ENCODE measurements at regions not wholly inside any gene's neighbourhood (a gene's known extent, or its start where the extent isn't known, plus 50 kb on each side); places are given as distances from the start of the nearest gene placed in this dataset.

DNA sequence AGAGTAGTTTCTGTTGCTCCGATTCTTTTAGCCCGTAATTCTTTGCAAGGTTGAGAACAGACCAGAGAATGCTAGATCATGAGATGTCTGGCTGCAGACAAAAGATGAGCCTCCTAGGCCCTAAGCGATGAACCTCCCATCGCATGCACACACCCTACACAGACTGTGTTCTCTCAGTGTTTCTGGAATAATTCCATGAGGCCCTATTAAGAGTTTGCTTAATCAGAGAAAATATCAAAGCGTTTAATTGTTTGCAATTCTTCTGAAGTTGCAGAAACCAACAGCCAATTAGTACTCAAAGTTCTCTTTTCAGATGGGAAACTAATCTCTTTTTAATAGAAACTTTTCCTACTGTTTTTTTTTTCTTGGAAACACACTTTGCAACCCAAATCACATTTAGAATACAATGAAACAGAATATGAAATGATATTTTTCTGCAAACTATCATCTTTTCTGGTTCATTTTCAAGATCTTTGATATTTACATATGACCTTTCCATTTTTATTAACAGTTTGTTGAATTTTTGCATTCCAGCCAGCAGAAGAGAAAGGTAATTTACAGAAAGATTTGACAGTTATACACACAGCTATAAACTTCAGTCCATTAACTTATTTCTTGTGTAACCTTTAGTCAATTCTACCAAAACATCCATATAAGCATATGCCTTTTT is 1525.6 kb downstream of the ARAP2 start:
- no peak for DNase-seq (ENCODE audit: missing footprints)
- no peak for ATAC-seq
- intact Hi-C loops (cut with DNase I): no loop called here

DNA sequence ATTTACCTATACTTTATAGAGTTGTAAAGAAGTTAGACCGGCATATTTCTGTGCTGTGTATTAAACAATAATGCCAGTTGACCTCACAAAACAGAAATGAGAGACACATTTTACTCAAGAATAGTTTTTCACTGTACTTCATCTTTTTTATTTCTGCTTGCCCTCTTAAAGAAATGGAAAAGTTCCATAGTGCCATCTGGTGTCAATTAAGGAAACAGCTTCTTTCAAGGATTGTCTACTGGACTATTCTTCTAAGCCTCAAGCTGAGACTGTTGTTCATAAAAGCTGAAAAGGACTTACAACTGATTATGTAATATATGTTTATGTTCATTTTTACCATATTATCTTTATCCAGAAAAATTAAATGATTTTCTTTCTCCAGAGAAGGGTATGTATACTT is 1523.7 kb downstream of the ARAP2 start:
- no peak for ATAC-seq
- DNase-seq (ENCODE audit: missing footprints): no peak
- intact Hi-C loops (cut with DNase I): no loop called here

DNA sequence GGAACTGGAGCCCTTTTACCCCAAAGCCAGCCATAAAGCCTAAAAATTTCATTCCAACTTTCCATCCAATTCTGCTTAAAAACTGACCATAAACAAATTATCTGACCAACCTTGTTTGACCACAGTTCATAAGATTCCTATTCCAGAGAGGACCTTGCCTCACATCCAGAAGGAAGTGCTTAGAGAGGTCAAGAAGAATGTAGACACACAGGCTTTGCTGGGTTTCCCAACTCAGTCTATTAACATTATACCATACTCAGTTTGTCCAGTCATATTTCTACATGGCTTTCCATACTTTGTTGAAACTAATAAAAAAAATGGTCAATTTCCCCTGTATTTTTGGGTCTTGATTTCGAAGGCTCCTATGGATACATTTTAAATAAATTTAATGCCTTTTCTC is 1522.5 kb downstream of the ARAP2 start:
- ATAC-seq (no peak), DNase-seq (ENCODE audit: missing footprints) (no peak)
- intact Hi-C loops (cut with DNase I): no loop called here

DNA sequence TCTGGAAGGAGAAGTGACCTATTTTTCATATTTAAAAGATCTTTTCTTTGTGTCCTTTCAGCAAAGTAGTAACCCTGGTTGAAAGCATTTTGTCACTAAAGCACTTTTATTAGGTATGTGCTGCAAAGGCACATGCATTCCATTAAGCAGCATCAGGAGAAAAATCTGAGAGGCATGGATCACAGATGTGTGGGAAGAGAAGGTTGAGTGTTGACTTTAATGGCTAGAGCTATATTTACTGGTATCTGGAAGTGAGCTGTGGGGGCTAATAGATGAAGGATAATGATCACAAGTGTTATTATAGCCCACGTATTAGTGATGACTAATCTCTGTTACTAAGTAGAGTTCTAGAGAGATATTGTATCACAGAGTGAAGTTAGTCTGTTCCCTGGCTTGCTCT is 1520.7 kb downstream of the ARAP2 start:
- no peak for DNase-seq (ENCODE audit: missing footprints)
- ATAC-seq: no peak
- intact Hi-C loops (cut with DNase I): no loop called here

DNA sequence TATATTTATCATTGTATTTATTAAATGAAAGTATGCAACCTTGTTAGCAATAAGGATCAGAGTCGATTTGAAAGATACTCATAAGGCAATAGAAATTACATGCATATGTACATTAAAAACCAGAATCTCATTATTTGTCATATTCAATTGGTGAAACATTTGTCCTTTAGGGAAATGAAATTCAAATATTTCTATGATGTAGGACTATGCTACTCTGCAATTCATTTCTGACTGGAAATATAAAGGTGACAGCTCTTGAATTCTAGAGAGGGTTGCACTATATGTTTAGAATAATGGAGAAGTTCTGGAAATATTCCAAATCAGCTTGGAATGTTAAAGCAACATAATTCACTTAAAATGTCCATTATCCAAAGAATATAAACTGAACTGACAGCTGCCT is 1519.8 kb downstream of the ARAP2 start:
- ATAC-seq (no peak), DNase-seq (ENCODE audit: missing footprints) (no peak)
- intact Hi-C loops (cut with DNase I): no loop called here

DNA sequence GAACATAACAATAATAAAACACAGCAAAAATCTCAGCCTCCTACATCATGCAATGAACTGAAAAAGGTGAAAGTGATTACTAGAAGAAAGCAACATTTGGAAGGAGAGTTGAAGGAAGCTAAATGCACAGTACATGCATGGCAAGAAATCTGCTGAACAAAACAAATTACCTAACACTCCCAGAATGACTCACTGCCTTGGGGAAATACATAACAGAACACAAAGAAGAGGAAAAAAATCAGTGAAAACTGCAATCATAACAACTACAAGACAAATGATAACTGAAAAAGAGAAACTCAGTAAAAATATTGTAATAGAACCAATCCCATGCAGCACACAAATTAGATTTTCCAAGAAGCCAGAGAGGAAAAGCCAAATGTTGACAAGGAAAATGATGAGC is 1513.2 kb downstream of the ARAP2 start:
- intact Hi-C loops (cut with DNase I): no loop called here
- DNase-seq (ENCODE audit: missing footprints) (no peak), ATAC-seq (peak; percentile 34)

DNA sequence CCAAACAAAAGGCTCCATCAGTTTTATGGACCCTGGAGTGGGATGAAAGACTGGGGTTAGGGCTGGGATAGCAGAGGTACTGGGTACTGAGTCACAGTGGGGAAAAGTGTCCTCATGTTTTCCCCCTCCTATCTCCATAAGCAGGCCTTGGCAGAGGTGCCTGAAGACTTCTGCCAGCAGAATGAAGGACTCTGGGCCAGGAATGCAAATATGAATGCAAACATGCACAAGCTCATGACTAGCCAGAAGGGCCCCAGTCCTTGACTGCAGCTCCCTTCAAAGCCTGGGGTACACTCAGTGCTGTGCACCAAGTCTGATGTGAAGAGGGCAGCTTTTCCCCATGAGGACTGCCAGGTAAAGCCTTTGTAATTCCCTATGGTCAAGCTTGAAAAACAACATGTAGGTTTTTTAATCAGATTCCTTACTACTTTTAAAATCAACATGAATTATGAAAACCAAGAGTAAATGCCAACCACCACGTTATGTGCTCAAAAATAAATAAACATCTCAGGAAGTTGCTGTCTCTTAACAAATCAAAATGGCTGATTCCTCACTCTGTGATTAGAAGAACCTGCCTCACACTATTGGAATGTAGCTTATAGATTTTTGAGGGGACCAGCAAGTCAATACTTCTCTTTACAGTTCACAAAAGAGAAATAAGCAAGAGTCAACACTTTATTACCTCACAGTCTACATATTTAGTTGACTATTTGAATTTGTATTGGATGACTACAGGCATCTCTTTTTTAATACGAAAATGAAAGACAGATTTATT is 1512.0 kb downstream of the ARAP2 start:
- intact Hi-C loops (cut with DNase I): no loop called here
- ATAC-seq (no peak), DNase-seq (ENCODE audit: missing footprints) (no peak)

DNA sequence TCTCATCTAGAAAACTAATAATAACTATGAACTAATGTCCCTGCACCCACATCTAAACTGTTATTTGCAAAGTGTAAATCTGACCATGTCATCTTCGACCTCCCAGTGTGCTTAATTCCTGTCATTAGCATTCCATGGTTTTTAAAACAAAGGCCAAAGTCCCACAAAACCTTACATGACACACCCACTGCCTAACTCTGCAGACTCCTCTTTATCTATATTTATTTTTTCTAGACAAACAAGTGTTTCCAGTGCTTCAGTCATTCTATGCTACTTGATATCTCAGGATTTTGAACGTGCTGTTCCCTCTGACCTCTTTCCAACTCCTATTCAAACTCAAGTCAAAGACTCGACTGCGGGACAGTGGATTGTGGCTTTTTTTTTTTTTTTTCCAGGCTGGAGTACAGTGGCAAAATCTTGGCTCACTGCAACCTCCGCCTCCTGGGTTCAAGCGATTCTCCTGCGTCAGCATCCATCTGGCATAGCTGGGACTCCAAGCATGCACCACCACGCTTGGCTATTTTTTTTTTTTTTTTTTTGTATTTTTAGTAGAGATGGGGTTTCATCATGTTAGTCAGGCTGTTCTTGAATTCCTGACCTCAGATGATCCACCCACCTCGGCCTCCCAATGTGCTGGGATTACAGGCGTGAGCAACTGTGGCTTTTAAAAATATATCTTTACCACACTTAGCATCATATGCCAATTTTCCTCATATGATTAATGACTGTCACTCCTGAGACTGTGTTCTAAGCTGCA is 1511.0 kb downstream of the ARAP2 start:
- DNase-seq (ENCODE audit: missing footprints) (peak; percentile 30), ATAC-seq (no peak)
- intact Hi-C loops (cut with DNase I): no loop called here

DNA sequence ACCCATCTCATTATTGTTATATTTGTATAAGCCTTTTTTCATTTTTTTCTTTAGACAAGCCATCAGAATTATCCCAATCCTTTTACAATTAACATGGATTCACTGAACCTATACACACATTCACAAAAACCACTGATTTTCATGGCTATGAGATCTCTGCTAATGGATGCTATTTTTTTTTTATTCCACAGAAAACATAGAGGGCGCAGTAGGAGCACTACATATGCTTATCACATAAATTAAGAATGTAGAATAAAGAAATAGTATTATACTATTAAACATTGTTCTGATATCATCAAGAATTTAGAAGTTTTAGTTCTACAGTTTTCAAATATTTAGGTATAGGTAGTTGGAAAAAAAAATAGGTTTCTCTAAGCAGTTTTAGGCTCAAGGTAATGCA is 1477.4 kb downstream of the ARAP2 start:
- intact Hi-C loops (cut with DNase I): no loop called here
- DNase-seq (ENCODE audit: missing footprints) (no peak), ATAC-seq (no peak)

DNA sequence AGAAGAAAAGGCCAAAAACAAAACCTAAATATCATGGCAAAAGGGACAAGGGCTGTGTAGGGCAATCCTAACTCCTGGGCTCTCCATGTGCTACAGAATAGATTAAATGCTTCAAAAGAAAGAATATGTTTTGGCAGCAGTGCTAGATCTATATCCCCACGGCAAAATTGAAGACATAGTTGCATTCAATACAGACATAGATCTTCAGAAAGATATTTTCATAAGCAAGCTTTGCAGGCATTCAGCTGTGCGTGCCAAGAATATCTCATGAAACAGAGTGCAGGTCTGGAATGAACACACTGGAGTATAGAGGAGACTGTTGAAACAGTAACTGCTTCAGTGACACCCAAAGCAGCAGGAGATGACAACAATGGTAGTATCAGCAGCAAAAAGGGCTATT is 1476.9 kb downstream of the ARAP2 start:
- DNase-seq (ENCODE audit: missing footprints) (no peak), ATAC-seq (no peak)
- intact Hi-C loops (cut with DNase I): no loop called here

DNA sequence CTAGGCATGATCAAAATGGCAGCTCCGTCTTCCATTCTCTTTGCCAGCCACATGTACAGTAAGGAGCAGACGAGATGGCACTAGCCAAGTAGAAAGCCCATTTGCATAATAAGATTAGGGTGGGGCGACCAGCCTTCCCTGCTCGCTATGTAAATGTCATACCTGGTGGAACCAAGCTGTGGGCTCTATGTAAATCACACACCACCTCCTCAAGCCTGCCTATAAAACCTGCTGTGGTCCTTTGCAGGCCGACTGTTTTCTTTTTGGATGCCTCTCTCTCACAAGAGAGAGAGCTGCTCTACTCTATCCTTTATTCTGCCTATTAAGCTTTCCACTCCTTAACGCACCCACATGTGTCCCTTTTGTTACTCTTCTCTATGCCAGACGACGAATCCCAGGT is 1472.7 kb downstream of the ARAP2 start:
- ATAC-seq: no peak
- intact Hi-C loops (cut with DNase I): no loop called here
- DNase-seq (ENCODE audit: missing footprints): no peak

DNA sequence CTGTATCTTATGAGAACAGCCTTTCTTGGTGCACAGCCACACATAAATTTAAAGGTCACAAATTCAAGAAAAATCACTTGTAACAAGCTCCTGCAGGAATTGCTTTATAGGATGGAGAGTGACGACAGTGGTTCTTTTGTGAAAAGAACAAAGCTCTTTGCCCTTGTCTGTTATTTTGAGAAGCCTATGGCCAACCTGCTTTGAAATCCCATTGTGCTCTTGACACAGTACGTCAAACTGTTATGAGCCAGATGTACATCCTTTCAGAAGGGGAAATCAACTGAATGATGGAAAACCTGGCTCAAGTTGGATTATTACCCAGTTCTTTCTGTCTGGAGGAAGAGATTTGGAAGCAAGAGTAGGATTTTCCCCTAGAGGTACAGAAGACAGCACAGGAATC is 1454.2 kb downstream of the ARAP2 start:
- DNase-seq (ENCODE audit: missing footprints) (no peak), ATAC-seq (no peak)
- intact Hi-C loops (cut with DNase I): no loop called here

DNA sequence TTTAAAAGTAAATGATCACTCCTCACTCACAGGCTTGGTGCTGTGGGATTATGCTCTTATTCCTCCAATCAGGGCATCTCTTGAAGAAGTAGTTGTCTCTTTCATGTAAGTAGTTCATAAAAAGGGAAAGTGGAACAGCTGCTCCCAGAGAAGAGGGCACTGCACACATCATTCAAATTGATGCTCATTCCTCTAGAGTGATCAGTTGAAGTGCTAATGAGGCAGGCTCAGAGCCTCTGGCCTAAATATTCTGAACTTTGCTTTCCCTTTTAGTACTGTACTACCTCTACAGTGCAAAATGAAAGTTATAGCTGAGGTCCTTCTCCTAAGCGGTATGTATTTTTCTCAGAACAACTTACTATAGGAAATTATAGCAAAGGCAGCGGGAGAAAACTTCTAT is 1453.1 kb downstream of the ARAP2 start:
- no peak for ATAC-seq
- DNase-seq (ENCODE audit: missing footprints): no peak
- intact Hi-C loops (cut with DNase I): no loop called here

DNA sequence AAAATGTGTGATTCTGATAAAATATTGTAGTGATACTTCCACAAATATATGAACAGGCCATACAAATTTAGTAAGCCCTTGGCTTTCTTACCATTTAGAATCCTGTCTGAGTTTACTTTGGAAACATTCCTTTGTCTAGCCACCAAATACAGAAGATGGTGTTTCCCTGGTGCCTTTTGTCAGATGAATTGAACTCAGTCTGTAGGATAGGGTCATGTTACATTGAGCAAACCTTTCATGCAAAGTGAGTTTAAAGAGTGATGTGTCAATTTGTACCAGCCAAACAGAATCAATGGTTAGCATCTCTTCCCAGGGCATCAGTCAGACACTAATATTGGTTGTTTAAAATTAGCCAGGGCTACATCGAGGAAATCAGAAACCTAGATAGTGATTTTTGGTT is 1443.4 kb downstream of the ARAP2 start:
- ATAC-seq: no peak
- no peak for DNase-seq (ENCODE audit: missing footprints)
- intact Hi-C loops (cut with DNase I): no loop called here

DNA sequence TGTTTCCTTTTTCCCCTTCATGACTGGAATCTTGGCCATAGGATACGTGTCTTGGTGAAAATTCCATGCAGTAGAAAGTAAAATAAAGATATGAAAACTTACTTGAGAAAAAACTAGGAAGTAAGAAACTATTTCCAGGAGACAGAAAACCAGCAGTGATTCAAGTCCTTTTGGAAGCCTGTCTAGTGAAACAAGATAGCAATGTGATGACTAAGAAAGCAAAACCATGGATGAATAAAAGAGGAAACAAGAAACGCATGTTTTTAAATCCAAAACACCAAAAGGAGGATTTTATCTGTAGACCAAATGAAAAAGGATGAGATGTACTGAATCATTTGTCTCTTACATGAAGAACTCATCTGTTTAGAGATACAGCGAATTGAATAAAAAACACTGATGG is 1430.0 kb downstream of the ARAP2 start:
- ATAC-seq: no peak
- intact Hi-C loops (cut with DNase I): no loop called here
- DNase-seq (ENCODE audit: missing footprints): no peak

DNA sequence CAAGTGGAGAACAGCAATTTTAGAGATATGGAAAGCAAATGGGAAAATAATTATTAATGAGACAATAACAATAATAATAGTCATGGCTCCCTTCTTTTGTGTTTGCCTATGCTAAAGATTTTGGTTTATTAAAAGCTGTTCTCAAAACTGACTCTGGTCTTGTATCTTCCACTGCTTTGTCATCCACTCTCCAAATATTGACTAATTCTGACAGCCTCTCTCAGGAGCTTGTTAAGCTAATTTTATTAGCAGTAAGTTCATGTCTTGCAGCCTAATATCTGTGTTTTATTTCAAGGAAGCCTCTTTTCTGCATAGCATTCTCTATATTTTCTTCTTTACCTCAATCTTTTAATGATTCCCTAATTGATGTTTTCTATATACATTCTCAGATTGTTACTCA is 1419.8 kb downstream of the ARAP2 start:
- DNase-seq (ENCODE audit: missing footprints) (no peak), ATAC-seq (no peak)
- intact Hi-C loops (cut with DNase I): no loop called here

DNA sequence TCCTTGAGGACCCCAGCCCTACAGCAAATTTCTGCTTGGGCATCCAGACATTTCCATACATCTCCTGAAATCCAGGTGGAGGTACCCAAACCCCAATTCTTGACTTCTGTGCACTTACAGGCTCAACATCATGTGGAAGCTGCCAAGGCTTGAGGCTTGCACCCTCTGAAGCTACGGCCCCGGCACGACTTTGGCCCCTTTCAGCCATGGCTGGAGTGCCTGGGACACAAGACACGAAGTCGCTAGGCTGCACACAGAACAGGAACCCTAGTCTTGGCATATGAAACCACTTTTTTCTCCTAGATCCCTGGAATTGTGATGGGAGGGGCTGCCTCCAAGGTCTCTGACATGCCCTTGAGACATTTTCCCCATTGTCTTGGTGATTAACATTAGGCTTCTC is 1417.7 kb downstream of the ARAP2 start:
- intact Hi-C loops (cut with DNase I): no loop called here

DNA sequence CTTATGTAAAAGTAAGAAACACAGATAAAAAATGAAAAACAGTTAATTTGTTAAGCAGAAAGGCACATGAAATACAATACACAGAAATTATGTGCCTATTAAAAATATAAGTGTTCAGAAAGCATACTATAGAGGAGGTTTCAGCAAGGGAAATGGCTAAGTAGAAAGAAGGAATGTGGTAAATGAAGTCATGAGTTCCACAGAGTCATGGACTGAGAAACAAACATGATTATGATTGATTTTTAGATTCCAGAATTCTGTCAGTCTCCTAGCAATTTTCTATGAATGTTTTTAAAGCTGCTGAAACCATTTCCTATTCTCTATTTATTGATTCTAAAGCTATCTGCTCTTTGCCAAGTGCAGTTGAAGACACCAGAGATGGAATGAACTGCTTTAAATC is 1398.4 kb downstream of the ARAP2 start:
- intact Hi-C loops (cut with DNase I): no loop called here
- ATAC-seq (no peak), DNase-seq (ENCODE audit: missing footprints) (no peak)

More for the DNA sequence above, 1417.7 kb downstream of the ARAP2 start:
- ATAC-seq (no peak), DNase-seq (ENCODE audit: missing footprints) (no peak)

DNA sequence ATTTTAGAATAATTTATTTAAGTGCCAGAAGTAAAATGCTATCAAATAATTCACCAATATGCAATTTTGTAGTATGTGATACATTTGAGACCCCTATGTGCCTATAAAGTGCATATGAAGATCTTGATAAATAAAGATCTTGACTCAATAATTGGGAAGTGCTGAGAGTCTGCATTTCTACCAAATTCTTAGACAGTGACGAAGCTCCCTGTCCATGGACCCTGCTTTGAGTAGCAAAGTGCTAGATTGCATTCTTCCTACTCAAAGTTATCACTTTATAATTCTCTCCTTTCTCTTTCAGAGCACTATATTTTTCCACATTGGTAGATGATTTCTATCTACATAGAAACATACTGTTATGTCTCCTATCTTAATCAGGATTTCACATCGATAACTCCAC is 1393.9 kb downstream of the ARAP2 start:
- DNase-seq (ENCODE audit: missing footprints) (no peak), ATAC-seq (no peak)
- intact Hi-C loops (cut with DNase I): no loop called here

DNA sequence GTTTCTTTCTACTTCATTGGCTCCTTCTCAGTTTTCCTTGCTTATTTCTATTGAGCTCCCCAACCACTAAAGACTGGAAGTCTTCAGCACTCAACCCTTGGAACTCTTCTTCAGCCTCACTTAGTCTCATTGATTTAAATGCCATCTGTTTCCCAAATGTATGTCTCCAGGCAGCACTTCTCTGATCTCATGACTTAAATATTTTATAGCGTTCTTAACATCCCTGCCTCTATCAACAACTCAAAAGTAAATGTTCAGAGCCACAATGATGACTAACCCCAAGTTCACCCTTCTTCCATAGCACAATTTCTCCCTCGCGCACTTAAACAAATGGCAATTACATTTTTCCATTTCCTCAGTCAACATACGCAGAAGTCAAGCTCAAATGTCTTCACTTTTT is 1393.3 kb downstream of the ARAP2 start:
- DNase-seq (ENCODE audit: missing footprints): no peak
- ATAC-seq: no peak
- intact Hi-C loops (cut with DNase I): no loop called here
